Activated naive CD8-positive, alpha-beta T cell treated with anti-CD3 and anti-CD28 coated beads, Interleukin-2, amount 50 U/mL, for 24 hours (primary cell): ENCODE measurements at regions not wholly inside any gene's neighbourhood (a gene's known extent, or its start where the extent isn't known, plus 50 kb on each side); places are given as distances from the start of the nearest gene placed in this dataset.

Source experiments
- ATAC-seq: fragments of 150-1000 bp; cut with Tn5 transposase; one replicate; pipeline ENCODE4 v1.10.0; 2021
- DNase-seq: peaks from one replicate; pipeline ENCODE4 v3.0.0; 2021
- H3K27ac Mint-ChIP-seq: one replicate; pipeline ENCODE4 v1.8.0; 2021; ENCODE audit warnings: mild to moderate bottlenecking, mixed read lengths
- H3K27me3 Mint-ChIP-seq: one replicate; pipeline ENCODE4 v1.8.0; 2021; ENCODE audit warnings: mixed read lengths
- H3K36me3 Mint-ChIP-seq: one replicate; pipeline ENCODE4 v1.8.0; 2021; ENCODE audit warnings: low read depth, mixed read lengths
- H3K4me1 Mint-ChIP-seq: one replicate; pipeline ENCODE4 v1.8.0; 2021; ENCODE audit warnings: mixed read lengths
- H3K4me3 Mint-ChIP-seq: one replicate; pipeline ENCODE4 v1.8.0; 2021; ENCODE audit warnings: mild to moderate bottlenecking, moderate library complexity, mixed read lengths
- H3K9me3 Mint-ChIP-seq: one replicate; pipeline ENCODE4 v1.8.0; 2021; ENCODE audit warnings: mixed read lengths

- Mint-ChIP-seq H3K27ac (no peak overlapping the region), H3K36me3 (no peaks in the 10 kb centered on the region), H3K27me3 (no peaks in the 10 kb centered on the region), H3K4me1 (no peaks in the 10 kb centered on the region), H3K4me3 (no peak overlapping the region), H3K9me3 (no peaks in the 10 kb centered on the region)
- no peak for ATAC-seq
- no peak for DNase-seq
Measured at GRCh38 chr4:43758836-43759235, 689.8 kb downstream of the KCTD8 start.

GRCh38 chr4:43763029-43763610 lies 685.5 kb downstream of the KCTD8 start:
- H3K36me3 Mint-ChIP-seq: no peaks in the 10 kb centered on the region
- no peaks in the 10 kb centered on the region for H3K27me3 Mint-ChIP-seq
- H3K4me1 Mint-ChIP-seq: no peaks in the 10 kb centered on the region

GRCh38 chr4:43765514-43765913 lies 683.1 kb downstream of the KCTD8 start:
- Mint-ChIP-seq H3K4me3 (no peak overlapping the region), H3K27me3 (no peaks in the 10 kb centered on the region), H3K36me3 (no peaks in the 10 kb centered on the region), H3K4me1 (no peaks in the 10 kb centered on the region), H3K9me3 (no peaks in the 10 kb centered on the region), H3K27ac (no peak overlapping the region)
- DNase-seq (no peak), ATAC-seq (no peak)

More at GRCh38 chr4:43763029-43763610, 685.5 kb downstream of the KCTD8 start:
- no peak for ATAC-seq
- H3K9me3 Mint-ChIP-seq: no peaks in the 10 kb centered on the region
- H3K27ac Mint-ChIP-seq: no peak overlapping the region
- H3K4me3 Mint-ChIP-seq: no peak overlapping the region
- DNase-seq: no peak

- ATAC-seq (no peak), DNase-seq (no peak)
- H3K36me3 Mint-ChIP-seq: no peaks in the 10 kb centered on the region
- no peaks in the 10 kb centered on the region for H3K27me3 Mint-ChIP-seq
- H3K27ac Mint-ChIP-seq: no peak overlapping the region
- no peaks in the 10 kb centered on the region for H3K4me1 Mint-ChIP-seq
- no peak overlapping the region for H3K4me3 Mint-ChIP-seq
- no peaks in the 10 kb centered on the region for H3K9me3 Mint-ChIP-seq
Measured at GRCh38 chr4:43766648-43767047, 682.0 kb downstream of the KCTD8 start.

- Mint-ChIP-seq H3K27me3 (no peaks in the 10 kb centered on the region), H3K27ac (no peak overlapping the region), H3K9me3 (no peaks in the 10 kb centered on the region), H3K4me3 (no peak overlapping the region), H3K36me3 (no peaks in the 10 kb centered on the region), H3K4me1 (no peaks in the 10 kb centered on the region)
- no peak for ATAC-seq
- no peak for DNase-seq
Measured at GRCh38 chr4:43776371-43776770, 672.2 kb downstream of the KCTD8 start.

- DNase-seq: no peak
- Mint-ChIP-seq H3K27me3 (no peaks in the 10 kb centered on the region), H3K4me3 (no peak overlapping the region), H3K9me3 (no peaks in the 10 kb centered on the region), H3K27ac (no peak overlapping the region), H3K4me1 (no peaks in the 10 kb centered on the region), H3K36me3 (no peaks in the 10 kb centered on the region)
- ATAC-seq: no peak
Measured at GRCh38 chr4:43778187-43778915, 670.3 kb downstream of the KCTD8 start.

- no peaks in the 10 kb centered on the region for H3K4me1 Mint-ChIP-seq
- H3K27me3 Mint-ChIP-seq: no peaks in the 10 kb centered on the region
- H3K27ac Mint-ChIP-seq: no peak overlapping the region
- DNase-seq: no peak
- H3K4me3 Mint-ChIP-seq: no peak overlapping the region
- H3K9me3 Mint-ChIP-seq: peaks cover 4% of the 10 kb centered on the region
- no peaks in the 10 kb centered on the region for H3K36me3 Mint-ChIP-seq
- no peak for ATAC-seq
Measured at GRCh38 chr4:43781125-43781524, 667.5 kb downstream of the KCTD8 start.

GRCh38 chr4:43782391-43782790 lies 666.2 kb downstream of the KCTD8 start:
- H3K36me3 Mint-ChIP-seq: no peaks in the 10 kb centered on the region
- no peaks in the 10 kb centered on the region for H3K4me1 Mint-ChIP-seq
- H3K4me3 Mint-ChIP-seq: no peak overlapping the region
- H3K27me3 Mint-ChIP-seq: no peaks in the 10 kb centered on the region
- H3K9me3 Mint-ChIP-seq: peaks cover 4% of the 10 kb centered on the region
- H3K27ac Mint-ChIP-seq: no peak overlapping the region
- ATAC-seq (no peak), DNase-seq (no peak)

- DNase-seq (no peak), ATAC-seq (no peak)
- Mint-ChIP-seq H3K27ac (no peak overlapping the region), H3K9me3 (peaks cover 8% of the 10 kb centered on the region), H3K4me1 (no peaks in the 10 kb centered on the region), H3K4me3 (no peak overlapping the region), H3K27me3 (no peaks in the 10 kb centered on the region), H3K36me3 (no peaks in the 10 kb centered on the region)
Measured at GRCh38 chr4:43816116-43816515, 632.5 kb downstream of the KCTD8 start.

- Mint-ChIP-seq H3K4me3 (no peak overlapping the region), H3K27me3 (no peaks in the 10 kb centered on the region), H3K36me3 (no peaks in the 10 kb centered on the region), H3K27ac (no peak overlapping the region), H3K9me3 (peaks cover 22% of the 10 kb centered on the region), H3K4me1 (no peaks in the 10 kb centered on the region)
- ATAC-seq (no peak), DNase-seq (no peak)
Measured at GRCh38 chr4:43822621-43823020, 626.0 kb downstream of the KCTD8 start.

- H3K36me3 Mint-ChIP-seq: no peaks in the 10 kb centered on the region
- no peaks in the 10 kb centered on the region for H3K4me1 Mint-ChIP-seq
- no peak for DNase-seq
- ATAC-seq: no peak
- H3K9me3 Mint-ChIP-seq: no peaks in the 10 kb centered on the region
- no peak overlapping the region for H3K27ac Mint-ChIP-seq
- H3K4me3 Mint-ChIP-seq: no peak overlapping the region
- no peaks in the 10 kb centered on the region for H3K27me3 Mint-ChIP-seq
Measured at GRCh38 chr4:43835869-43836268, 612.7 kb downstream of the KCTD8 start.

GRCh38 chr4:43837171-43837570 lies 611.4 kb downstream of the KCTD8 start:
- no peaks in the 10 kb centered on the region for H3K27me3 Mint-ChIP-seq
- no peaks in the 10 kb centered on the region for H3K36me3 Mint-ChIP-seq
- H3K4me1 Mint-ChIP-seq: no peaks in the 10 kb centered on the region
- DNase-seq: no peak
- H3K27ac Mint-ChIP-seq: no peak overlapping the region
- peaks cover 5% of the 10 kb centered on the region for H3K9me3 Mint-ChIP-seq
- ATAC-seq: no peak
- no peak overlapping the region for H3K4me3 Mint-ChIP-seq

GRCh38 chr4:43837604-43838003 lies 611.0 kb downstream of the KCTD8 start:
- Mint-ChIP-seq H3K27me3 (no peaks in the 10 kb centered on the region), H3K4me1 (no peaks in the 10 kb centered on the region), H3K27ac (no peak overlapping the region), H3K4me3 (no peak overlapping the region), H3K36me3 (no peaks in the 10 kb centered on the region), H3K9me3 (peaks cover 5% of the 10 kb centered on the region)
- ATAC-seq: no peak
- DNase-seq: no peak

GRCh38 chr4:43842594-43842993 lies 606.0 kb downstream of the KCTD8 start:
- Mint-ChIP-seq H3K36me3 (no peaks in the 10 kb centered on the region), H3K27ac (no peak overlapping the region)
- no peak for ATAC-seq

GRCh38 chr4:43843501-43843900 lies 605.1 kb downstream of the KCTD8 start:
- H3K4me3 Mint-ChIP-seq: no peak overlapping the region
- no peak for DNase-seq
- H3K27ac Mint-ChIP-seq: no peak overlapping the region
- H3K27me3 Mint-ChIP-seq: no peaks in the 10 kb centered on the region
- H3K4me1 Mint-ChIP-seq: no peaks in the 10 kb centered on the region
- H3K36me3 Mint-ChIP-seq: no peaks in the 10 kb centered on the region
- peaks cover 9% of the 10 kb centered on the region for H3K9me3 Mint-ChIP-seq
- ATAC-seq: no peak

More at GRCh38 chr4:43842594-43842993, 606.0 kb downstream of the KCTD8 start:
- peaks cover 6% of the 10 kb centered on the region for H3K9me3 Mint-ChIP-seq
- no peaks in the 10 kb centered on the region for H3K4me1 Mint-ChIP-seq
- no peak for DNase-seq
- no peak overlapping the region for H3K4me3 Mint-ChIP-seq
- H3K27me3 Mint-ChIP-seq: no peaks in the 10 kb centered on the region
